Upper lobe of left lung (tissue), 6 donors: ENCODE measurements at regions not wholly inside any gene's neighbourhood (a gene's known extent, or its start where the extent isn't known, plus 50 kb on each side); places are given as distances from the start of the nearest gene placed in this dataset.

Experiments used
- ATAC-seq, 2 donors: fragments of 200-7000 bp; cut with Tn5 transposase; one replicate each; pipeline ENCODE4 v1.9.1; 2022; ENCODE audit warnings: mild to moderate bottlenecking in 2 of 2, moderate library complexity in 2 of 2; ENCODE audit not compliant: low FRiP score in 2 of 2
- DNase-seq, 2 donors: peaks; one replicate each; pipeline ENCODE4 v3.0.0-alpha.2; 2019 to 2020
- H3K27ac ChIP-seq, 4 donors: fragments of 200-600 bp; sonication (generic); one replicate each; pipeline ENCODE4 v1.5.1; 2016 to 2019
- H3K27me3 ChIP-seq, 4 donors: fragments of 200-600 bp; sonication (generic); one replicate each; pipeline ENCODE4 v1.5.1; 2017 to 2019
- H3K36me3 ChIP-seq, 4 donors: fragments of 200-600 bp; sonication (generic); one replicate each; pipeline ENCODE4 v1.5.1; 2016 to 2019
- H3K4me1 ChIP-seq, 4 donors: fragments of 200-600 bp; sonication (generic); one replicate each; pipeline ENCODE4 v1.5.1; 2018 to 2019
- H3K4me3 ChIP-seq, 4 donors: fragments of 200-600 bp; sonication (generic); one replicate each; pipeline ENCODE4 v1.5.1; 2017 to 2019; ENCODE audit warnings: mild to moderate bottlenecking in 2 of 4, moderate library complexity in 1 of 4
- H3K9me3 ChIP-seq, 4 donors: fragments of 200-600 bp; sonication (generic); one replicate each; pipeline ENCODE4 v1.5.1; 2018 to 2019
- EP300 ChIP-seq, 4 donors: sonication (generic); formaldehyde crosslinking; IDR thresholded peaks; one replicate each; pipeline ENCODE4 v1.5.1; 2017; ENCODE audit warnings: antibody characterized with exemption in 4 of 4, control low read depth in 2 of 4
- POLR2A ChIP-seq, 4 donors: fragments of 450-650 bp; IDR thresholded peaks; one replicate each; pipeline ENCODE4 v1.5.1; 2016 to 2017; ENCODE audit warnings: antibody characterized with exemption in 4 of 4, mild to moderate bottlenecking in 2 of 4
- POLR2AphosphoS5 ChIP-seq, 2 donors: sonication (generic); formaldehyde crosslinking; IDR thresholded peaks; one replicate each; pipeline ENCODE4 v1.5.1; 2017; ENCODE audit warnings: antibody characterized with exemption in 2 of 2
- WGBS, 2 donors: methylation state at CpG; one replicate each; pipeline ENCODE4 v1.1.5; 2017 to 2018; 5-methylcytosine and 5-hydroxymethylcytosine counted together
- TF ChIP-seq, protein P1 (sequence below), 6 experiments: fragments of 450-650 bp in 4 of 6; fragments of 200-600 bp in 2 of 6; sonication (generic) in 2 of 6; IDR thresholded peaks; one replicate each; pipeline ENCODE4 v1.5.1; 2016 to 2019; ENCODE audit warnings: antibody characterized with exemption in 6 of 6
- donor health status: DM: no; HTN: no; CAD: no; lungs with moderate emphysema.
- donor health status: DM: no; HTN: yes; CAD: no; lungs with severe emphysema.

DNA sequence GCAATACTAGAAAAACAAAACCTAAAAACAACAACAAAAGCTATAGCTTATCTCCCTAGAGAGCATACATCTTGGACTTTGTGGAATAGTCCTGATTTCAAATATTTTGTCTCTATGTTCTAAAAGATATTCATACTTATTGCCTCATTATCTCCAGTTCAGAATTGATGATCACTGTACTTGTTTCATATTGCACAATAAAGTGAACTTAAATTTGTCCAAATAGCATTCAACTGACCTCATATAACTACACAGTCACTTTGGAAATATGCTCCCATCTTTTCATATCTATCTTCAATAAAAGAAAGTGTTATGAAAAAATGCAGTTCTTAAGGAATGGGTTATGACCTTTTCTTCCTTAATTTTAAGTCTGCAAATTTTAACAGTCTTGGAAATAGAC, 228.6 kb upstream of the CMC1 start:
- H3K4me3 ChIP-seq: no peak overlapping the region
- H3K27me3 ChIP-seq: no peaks in the 10 kb centered on the region
- H3K27ac ChIP-seq: no peak overlapping the region
- no peak for ATAC-seq
- TF ChIP-seq POLR2AphosphoS5 (IDR thresholded peaks at IDR 0.05): no peak
- no peak for TF ChIP-seq EP300 (IDR thresholded peaks at IDR 0.05)
- TF ChIP-seq, protein P1, sequence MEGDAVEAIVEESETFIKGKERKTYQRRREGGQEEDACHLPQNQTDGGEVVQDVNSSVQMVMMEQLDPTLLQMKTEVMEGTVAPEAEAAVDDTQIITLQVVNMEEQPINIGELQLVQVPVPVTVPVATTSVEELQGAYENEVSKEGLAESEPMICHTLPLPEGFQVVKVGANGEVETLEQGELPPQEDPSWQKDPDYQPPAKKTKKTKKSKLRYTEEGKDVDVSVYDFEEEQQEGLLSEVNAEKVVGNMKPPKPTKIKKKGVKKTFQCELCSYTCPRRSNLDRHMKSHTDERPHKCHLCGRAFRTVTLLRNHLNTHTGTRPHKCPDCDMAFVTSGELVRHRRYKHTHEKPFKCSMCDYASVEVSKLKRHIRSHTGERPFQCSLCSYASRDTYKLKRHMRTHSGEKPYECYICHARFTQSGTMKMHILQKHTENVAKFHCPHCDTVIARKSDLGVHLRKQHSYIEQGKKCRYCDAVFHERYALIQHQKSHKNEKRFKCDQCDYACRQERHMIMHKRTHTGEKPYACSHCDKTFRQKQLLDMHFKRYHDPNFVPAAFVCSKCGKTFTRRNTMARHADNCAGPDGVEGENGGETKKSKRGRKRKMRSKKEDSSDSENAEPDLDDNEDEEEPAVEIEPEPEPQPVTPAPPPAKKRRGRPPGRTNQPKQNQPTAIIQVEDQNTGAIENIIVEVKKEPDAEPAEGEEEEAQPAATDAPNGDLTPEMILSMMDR (IDR thresholded peaks at IDR 0.05): no peak
- no peak for TF ChIP-seq POLR2A (IDR thresholded peaks at IDR 0.05)
- DNase-seq: no peak
- H3K36me3 ChIP-seq: no peaks in the 10 kb centered on the region
- H3K9me3 ChIP-seq: no peaks in the 10 kb centered on the region
- H3K4me1 ChIP-seq: no peaks in the 10 kb centered on the region

DNA sequence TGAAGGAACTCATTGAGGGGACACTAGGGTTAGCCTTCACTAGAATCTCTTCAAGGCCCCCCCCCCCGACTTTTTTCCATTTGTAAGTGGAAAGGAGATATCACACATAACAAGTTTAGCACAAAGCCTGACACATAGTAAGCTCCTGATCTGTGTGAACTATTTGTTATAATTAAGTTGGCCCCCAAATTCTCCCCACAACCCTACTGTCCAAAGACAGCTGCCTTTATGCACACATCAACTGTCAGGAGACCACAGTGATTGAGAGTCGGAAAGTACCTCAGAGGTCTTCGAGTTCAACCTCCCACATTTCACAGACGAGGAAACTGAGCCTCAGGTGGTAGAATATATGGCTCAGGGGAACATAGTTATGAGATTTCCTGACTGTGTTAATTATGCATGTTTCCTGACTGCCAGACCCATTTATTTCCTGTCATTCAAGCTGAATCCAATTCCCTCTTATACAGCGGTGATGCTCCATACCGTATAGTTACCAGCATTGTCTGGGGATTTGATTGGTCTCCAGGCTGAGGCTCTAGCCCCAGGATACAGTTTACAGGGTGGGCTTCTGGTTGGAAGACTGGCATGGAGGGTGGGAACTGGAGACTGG, 227.4 kb upstream of the CMC1 start:
- TF ChIP-seq EP300 (IDR thresholded peaks at IDR 0.05): no peak
- no peak for TF ChIP-seq POLR2AphosphoS5 (IDR thresholded peaks at IDR 0.05)
- TF ChIP-seq, protein P1 (IDR thresholded peaks at IDR 0.05): no peak
- no peak for TF ChIP-seq POLR2A (IDR thresholded peaks at IDR 0.05)
- Histone ChIP-seq H3K27me3 (no peaks in the 10 kb centered on the region), H3K36me3 (no peaks in the 10 kb centered on the region), H3K27ac (no peak overlapping the region), H3K9me3 (no peaks in the 10 kb centered on the region), H3K4me1 (no peaks in the 10 kb centered on the region), H3K4me3 (no peak overlapping the region)
- 62 to 75% methylated on average over 6 of the region's 6 CpGs for WGBS, 2 donors
- ATAC-seq (no peak), DNase-seq (no peak)

DNA sequence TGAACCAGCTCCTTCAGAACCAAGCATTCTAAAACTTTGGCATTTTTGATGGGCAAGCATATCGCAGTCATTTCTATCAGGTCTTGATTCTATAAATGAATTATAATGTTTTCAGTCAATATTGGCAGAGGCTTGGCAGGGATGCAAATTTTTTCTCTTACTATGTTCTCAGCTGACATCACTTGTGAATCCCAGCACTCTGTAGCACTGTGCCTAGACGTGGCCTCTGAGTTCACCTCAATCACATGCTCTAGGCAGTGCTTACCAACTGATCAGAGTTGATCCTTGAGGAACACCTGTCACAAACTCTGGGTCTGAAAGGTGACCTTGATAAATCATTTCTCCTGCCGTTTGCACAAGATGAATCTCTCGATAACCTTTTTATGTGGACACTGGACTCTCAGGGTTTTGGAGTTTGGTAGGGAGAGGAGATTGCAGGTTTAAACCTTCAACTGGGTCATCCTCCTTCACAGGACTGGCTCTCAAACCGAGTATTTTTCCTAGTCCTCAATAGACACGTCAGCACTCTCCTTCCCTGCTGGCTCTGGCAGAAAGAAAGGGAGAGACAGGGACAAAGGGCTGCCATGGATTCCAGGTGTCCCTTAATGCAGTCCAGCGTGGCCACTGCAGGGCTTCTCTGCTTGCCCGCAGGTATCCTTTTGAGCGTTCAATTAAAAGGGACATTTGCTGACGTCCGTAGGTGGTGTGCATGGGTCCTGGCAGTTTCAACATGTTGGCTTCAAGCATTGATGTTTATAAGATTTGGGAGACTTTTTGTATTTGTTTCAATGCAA, 222.3 kb upstream of the CMC1 start:
- Histone ChIP-seq H3K4me1 (no peaks in the 10 kb centered on the region), H3K27ac (no peak overlapping the region), H3K36me3 (no peaks in the 10 kb centered on the region), H3K9me3 (peaks cover 0 to 2% (median 1%) of the 10 kb centered on the region in 4 donors), H3K27me3 (no peaks in the 10 kb centered on the region), H3K4me3 (no peak overlapping the region)
- WGBS, 2 donors: 82 to 83% methylated on average over 11 of the region's 11 CpGs
- DNase-seq (no peak), ATAC-seq (no peak)
- no peak for TF ChIP-seq POLR2AphosphoS5 (IDR thresholded peaks at IDR 0.05)
- TF ChIP-seq EP300 (IDR thresholded peaks at IDR 0.05): no peak
- TF ChIP-seq POLR2A (IDR thresholded peaks at IDR 0.05): no peak
- TF ChIP-seq, protein P1 (IDR thresholded peaks at IDR 0.05): no peak

DNA sequence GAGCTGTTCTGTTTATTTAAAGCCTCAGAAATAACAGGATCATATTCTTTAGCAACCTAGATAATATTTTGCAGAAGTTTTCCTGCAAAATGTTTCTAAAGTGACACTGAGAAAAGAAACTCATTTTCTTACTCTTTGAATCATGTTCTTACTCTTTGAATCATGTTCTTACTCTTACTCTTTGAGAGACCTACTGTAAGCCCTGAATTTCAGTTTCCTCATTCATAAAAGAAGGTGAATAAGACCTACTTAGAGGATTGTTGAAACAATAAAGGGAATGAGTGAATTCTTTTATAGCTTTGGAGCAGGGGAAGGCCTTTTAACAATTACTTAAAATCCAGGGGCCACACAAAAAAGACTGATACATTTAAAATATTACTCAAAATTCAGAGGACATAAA, 221.7 kb upstream of the CMC1 start:
- H3K4me3 ChIP-seq: no peak overlapping the region

More for the DNA sequence above, 221.7 kb upstream of the CMC1 start:
- ATAC-seq: no peak
- TF ChIP-seq EP300 (IDR thresholded peaks at IDR 0.05): no peak
- no peak for TF ChIP-seq POLR2A (IDR thresholded peaks at IDR 0.05)
- TF ChIP-seq, protein P1 (IDR thresholded peaks at IDR 0.05): no peak
- no peak for TF ChIP-seq POLR2AphosphoS5 (IDR thresholded peaks at IDR 0.05)
- Histone ChIP-seq H3K27me3 (no peaks in the 10 kb centered on the region), H3K36me3 (no peaks in the 10 kb centered on the region), H3K27ac (no peak overlapping the region), H3K4me1 (no peaks in the 10 kb centered on the region), H3K9me3 (peaks cover 0 to 9% (median 7%) of the 10 kb centered on the region in 4 donors)
- no peak for DNase-seq
